ENCODE measurements at regions not wholly inside any gene's neighbourhood (a gene's known extent, or its start where the extent isn't known, plus 50 kb on each side); places are given as distances from the start of the nearest gene placed in this dataset.

- TF ChIP-seq CTCF (IDR thresholded peaks at IDR 0.05; ENCODE audit: insufficient read depth, low read depth, low read length) (no peak), EZH2 (IDR thresholded peaks at IDR 0.05; ENCODE audit: insufficient read depth, low read length) (no peak)
Observed at GRCh38 chr22:45099961-45100360, 63.8 kb upstream of the NUP50 start.
